OCI-LY7 (cell line): ENCODE measurements at regions not wholly inside any gene's neighbourhood (a gene's known extent, or its start where the extent isn't known, plus 50 kb on each side); places are given as distances from the start of the nearest gene placed in this dataset.

Experiments used
- BruUV-seq: library from RNA; stranded (reverse); fragments of 400-500 nt; replicated peaks from 2 replicates; lab custom pipeline; 2021; lab: Mats Ljungman, UMichigan
- CTCF ChIA-PET: fragments of 300-600 bp; sonication (Branson Sonifier 250); formaldehyde crosslinking; loops from one replicate; lab custom pipeline; 2022; ENCODE audit warnings: antibody characterized with exemption; ENCODE audit not compliant: unreplicated experiment; lab: Charles Lee
- POLR2A ChIA-PET: fragments of 300-600 bp; sonication (Branson Sonifier 250); formaldehyde crosslinking; loops from one replicate; lab custom pipeline; 2022; ENCODE audit warnings: antibody characterized with exemption; lab: Charles Lee
- DNase-seq: peaks from one replicate; pipeline ENCODE4 v3.0.0-alpha.2; 2015; ENCODE audit warnings: low spot score
- H2AFZ ChIP-seq: fragments of 200-600 bp; sonication (generic), shearing (Covaris generic); 2 replicates; pipeline ENCODE4 v1.6.1; 2014; ENCODE audit warnings: mild to moderate bottlenecking, antibody characterized with exemption, low read length, moderate library complexity
- H3K27ac ChIP-seq: fragments of 200-600 bp; sonication (generic); 2 replicates; pipeline ENCODE4 v1.5.1; 2014; ENCODE audit warnings: mixed run types, low read depth, mild to moderate bottlenecking, moderate library complexity, low read length, inconsistent platforms; ENCODE audit not compliant: poor library complexity, severe bottlenecking
- H3K36me3 ChIP-seq: fragments of 200-600 bp; sonication (generic); 2 replicates; pipeline ENCODE4 v1.6.1; 2014; ENCODE audit warnings: mild to moderate bottlenecking, antibody characterized with exemption, low read length, moderate library complexity, mixed read lengths; ENCODE audit not compliant: insufficient read depth
- H3K4me1 ChIP-seq: fragments of 200-600 bp; sonication (generic); 2 replicates; pipeline ENCODE4 v1.5.1; 2014; ENCODE audit warnings: mild to moderate bottlenecking, low read length; ENCODE audit not compliant: insufficient read depth, poor library complexity, severe bottlenecking
- H3K4me2 ChIP-seq: fragments of 200-600 bp; sonication (generic); 2 replicates; pipeline ENCODE4 v1.6.1; 2014; ENCODE audit warnings: mild to moderate bottlenecking, low read length
- H3K4me3 ChIP-seq: fragments of 200-600 bp; sonication (generic); 2 replicates; pipeline ENCODE4 v1.5.1; 2014; ENCODE audit warnings: mild to moderate bottlenecking, low read depth, low read length; ENCODE audit not compliant: poor library complexity, severe bottlenecking
- H3K79me2 ChIP-seq: fragments of 200-600 bp; sonication (generic); 2 replicates; pipeline ENCODE4 v1.6.1; 2016; ENCODE audit warnings: low read depth, mild to moderate bottlenecking, low read length, moderate library complexity, mixed read lengths; ENCODE audit not compliant: insufficient read depth
- H3K9me2 ChIP-seq: fragments of 200-600 bp; sonication (generic); 2 replicates; pipeline ENCODE4 v1.6.1; 2016; ENCODE audit warnings: mild to moderate bottlenecking, low read length, mixed read lengths; ENCODE audit not compliant: insufficient read depth
- H3K9me3 ChIP-seq: fragments of 200-600 bp; sonication (generic); 2 replicates; pipeline ENCODE4 v1.6.1; 2014; ENCODE audit warnings: mild to moderate bottlenecking, mixed run types, low read length, mixed read lengths
- H4K20me1 ChIP-seq: fragments of 200-600 bp; sonication (generic); 2 replicates; pipeline ENCODE4 v1.6.1; 2014; ENCODE audit warnings: mild to moderate bottlenecking, antibody characterized with exemption, low read length, moderate library complexity, mixed read lengths; ENCODE audit not compliant: insufficient read depth
- EZH2phosphoT487 ChIP-seq: fragments of 200-600 bp; sonication (generic); IDR thresholded peaks from 2 replicates; pipeline ENCODE4 v1.6.1; 2018; ENCODE audit warnings: low read depth, borderline replicate concordance, mild to moderate bottlenecking, mixed run types, antibody characterized with exemption, low read length, moderate library complexity, mixed read lengths
- intact Hi-C: fragments of 100-400 bp; cut with micrococcal nuclease; formaldehyde crosslinking; loops from one replicate; pipeline ENCODE4 v1.10.0; 2022; ENCODE audit not compliant: unreplicated experiment
- TF ChIP-seq, protein P1 (sequence below): fragments of 200-600 bp; sonication (generic); conservative IDR thresholded peaks from 2 replicates; pipeline ENCODE4 v1.5.1; 2014; ENCODE audit warnings: mild to moderate bottlenecking, antibody characterized with exemption, low read length, moderate library complexity, mixed read lengths

DNA sequence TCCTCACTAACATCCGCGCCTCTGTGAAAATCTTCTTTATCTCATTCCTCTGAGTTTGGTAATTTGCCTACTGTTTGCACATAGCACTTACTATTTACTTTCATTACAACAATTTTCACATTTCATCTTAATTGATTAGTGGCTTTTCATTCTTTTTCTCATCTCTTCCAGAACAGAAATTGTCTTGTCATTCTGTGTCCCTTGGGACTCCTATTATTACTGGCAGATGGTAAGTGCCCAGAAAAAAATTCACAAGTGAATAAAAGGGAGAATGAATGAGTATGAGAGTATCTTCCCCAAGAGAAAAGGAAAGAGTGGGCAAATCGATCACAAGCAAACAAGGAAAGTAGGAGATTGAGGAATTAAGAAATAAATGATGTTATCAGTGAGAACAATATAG, 876.1 kb downstream of the TLE4 start:
- no peaks in the 10 kb centered on the region for H3K36me3 ChIP-seq
- no peaks in the 10 kb centered on the region for H4K20me1 ChIP-seq
- H2AFZ ChIP-seq, result no peak overlapping the region
- POLR2A ChIA-PET, result interaction anchor here (0.7 to 0.9 kb wide), 2 partner anchors 9 to 1966 kb away, joined by 3 read pairs; no protein-coding TSS in a partner anchor
- H3K4me3 ChIP-seq, result no peak overlapping the region
- BruUV-seq, result no TSS peak
- H3K27ac ChIP-seq, result no peak overlapping the region
- intact Hi-C loops, result no loop called here
- no peaks in the 10 kb centered on the region for H3K9me2 ChIP-seq
- no peaks in the 10 kb centered on the region for H3K4me1 ChIP-seq
- CTCF ChIA-PET, result no interaction called here
- DNase-seq, result no peak
- H3K4me2 ChIP-seq, result no peak overlapping the region
- no peaks in the 10 kb centered on the region for H3K9me3 ChIP-seq
- no peak for TF ChIP-seq EZH2phosphoT487
- TF ChIP-seq, protein P1, sequence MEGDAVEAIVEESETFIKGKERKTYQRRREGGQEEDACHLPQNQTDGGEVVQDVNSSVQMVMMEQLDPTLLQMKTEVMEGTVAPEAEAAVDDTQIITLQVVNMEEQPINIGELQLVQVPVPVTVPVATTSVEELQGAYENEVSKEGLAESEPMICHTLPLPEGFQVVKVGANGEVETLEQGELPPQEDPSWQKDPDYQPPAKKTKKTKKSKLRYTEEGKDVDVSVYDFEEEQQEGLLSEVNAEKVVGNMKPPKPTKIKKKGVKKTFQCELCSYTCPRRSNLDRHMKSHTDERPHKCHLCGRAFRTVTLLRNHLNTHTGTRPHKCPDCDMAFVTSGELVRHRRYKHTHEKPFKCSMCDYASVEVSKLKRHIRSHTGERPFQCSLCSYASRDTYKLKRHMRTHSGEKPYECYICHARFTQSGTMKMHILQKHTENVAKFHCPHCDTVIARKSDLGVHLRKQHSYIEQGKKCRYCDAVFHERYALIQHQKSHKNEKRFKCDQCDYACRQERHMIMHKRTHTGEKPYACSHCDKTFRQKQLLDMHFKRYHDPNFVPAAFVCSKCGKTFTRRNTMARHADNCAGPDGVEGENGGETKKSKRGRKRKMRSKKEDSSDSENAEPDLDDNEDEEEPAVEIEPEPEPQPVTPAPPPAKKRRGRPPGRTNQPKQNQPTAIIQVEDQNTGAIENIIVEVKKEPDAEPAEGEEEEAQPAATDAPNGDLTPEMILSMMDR, result no peak
- H3K79me2 ChIP-seq, result no peaks in the 10 kb centered on the region

DNA sequence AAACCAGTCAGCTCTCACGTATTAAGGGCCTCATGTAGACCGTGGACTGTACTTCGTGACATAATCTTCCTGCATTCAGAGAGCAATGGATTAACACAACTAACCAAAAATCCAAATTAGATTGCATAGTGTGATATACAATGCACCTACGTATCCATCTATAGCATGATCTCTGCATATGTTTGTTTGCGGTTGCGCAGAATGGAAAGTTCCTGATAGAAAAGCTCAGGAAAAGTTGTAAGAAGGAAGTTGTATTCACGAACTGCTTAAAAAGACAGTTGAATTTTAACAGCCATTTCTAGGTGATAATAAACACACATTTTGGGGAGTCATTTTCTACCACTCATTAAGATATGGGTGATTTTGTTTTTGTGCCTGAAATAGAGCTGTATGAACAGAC, 869.0 kb downstream of the TLE4 start:
- Histone ChIP-seq H3K9me2 (no peaks in the 10 kb centered on the region), H4K20me1 (no peaks in the 10 kb centered on the region), H3K4me2 (no peak overlapping the region), H3K9me3 (no peaks in the 10 kb centered on the region), H3K4me3 (no peak overlapping the region), H3K79me2 (no peaks in the 10 kb centered on the region), H3K4me1 (no peaks in the 10 kb centered on the region), H2AFZ (no peak overlapping the region), H3K27ac (no peak overlapping the region), H3K36me3 (no peaks in the 10 kb centered on the region)
- intact Hi-C loops, result no loop called here
- ChIA-PET CTCF (no interaction called here), POLR2A (interaction anchor here (1.0 kb wide), 1 partner anchor 14 kb away, joined by 3 read pairs; no protein-coding TSS in a partner anchor)
- no peak for DNase-seq
- TF ChIP-seq EZH2phosphoT487, result no peak
- no TSS peak for BruUV-seq

DNA sequence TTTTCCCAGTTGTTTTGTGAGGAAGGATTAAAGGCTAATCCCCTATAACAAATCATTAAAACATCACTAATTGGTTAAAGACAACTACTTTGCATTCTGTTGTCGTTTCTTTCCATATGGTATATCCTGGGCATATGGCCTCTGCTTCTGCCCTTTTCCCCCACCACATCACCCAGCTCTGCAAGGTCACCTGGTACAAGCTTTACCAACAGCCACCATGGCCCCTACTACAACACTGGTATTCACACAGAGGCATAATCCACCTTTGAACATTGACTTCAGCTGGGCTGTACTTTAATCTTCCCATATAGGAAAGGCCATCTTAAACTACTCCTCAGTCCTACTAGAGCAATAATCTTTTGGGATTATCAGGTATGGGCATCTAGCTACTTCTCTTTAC, 866.1 kb downstream of the TLE4 start:
- BruUV-seq, result no TSS peak
- Histone ChIP-seq H3K79me2 (no peaks in the 10 kb centered on the region), H3K27ac (no peak overlapping the region), H3K9me3 (no peaks in the 10 kb centered on the region), H4K20me1 (no peaks in the 10 kb centered on the region), H3K36me3 (no peaks in the 10 kb centered on the region), H2AFZ (no peak overlapping the region), H3K4me2 (no peak overlapping the region), H3K4me1 (no peaks in the 10 kb centered on the region), H3K4me3 (no peak overlapping the region), H3K9me2 (no peaks in the 10 kb centered on the region)
- ChIA-PET CTCF (no interaction called here), POLR2A (no interaction called here)
- intact Hi-C loops, result no loop called here
- TF ChIP-seq, protein P1, result no peak
- TF ChIP-seq EZH2phosphoT487, result no peak
- no peak for DNase-seq
